ENCODE measurements at regions not wholly inside any gene's neighbourhood (a gene's known extent, or its start where the extent isn't known, plus 50 kb on each side); places are given as distances from the start of the nearest gene placed in this dataset.

DNA sequence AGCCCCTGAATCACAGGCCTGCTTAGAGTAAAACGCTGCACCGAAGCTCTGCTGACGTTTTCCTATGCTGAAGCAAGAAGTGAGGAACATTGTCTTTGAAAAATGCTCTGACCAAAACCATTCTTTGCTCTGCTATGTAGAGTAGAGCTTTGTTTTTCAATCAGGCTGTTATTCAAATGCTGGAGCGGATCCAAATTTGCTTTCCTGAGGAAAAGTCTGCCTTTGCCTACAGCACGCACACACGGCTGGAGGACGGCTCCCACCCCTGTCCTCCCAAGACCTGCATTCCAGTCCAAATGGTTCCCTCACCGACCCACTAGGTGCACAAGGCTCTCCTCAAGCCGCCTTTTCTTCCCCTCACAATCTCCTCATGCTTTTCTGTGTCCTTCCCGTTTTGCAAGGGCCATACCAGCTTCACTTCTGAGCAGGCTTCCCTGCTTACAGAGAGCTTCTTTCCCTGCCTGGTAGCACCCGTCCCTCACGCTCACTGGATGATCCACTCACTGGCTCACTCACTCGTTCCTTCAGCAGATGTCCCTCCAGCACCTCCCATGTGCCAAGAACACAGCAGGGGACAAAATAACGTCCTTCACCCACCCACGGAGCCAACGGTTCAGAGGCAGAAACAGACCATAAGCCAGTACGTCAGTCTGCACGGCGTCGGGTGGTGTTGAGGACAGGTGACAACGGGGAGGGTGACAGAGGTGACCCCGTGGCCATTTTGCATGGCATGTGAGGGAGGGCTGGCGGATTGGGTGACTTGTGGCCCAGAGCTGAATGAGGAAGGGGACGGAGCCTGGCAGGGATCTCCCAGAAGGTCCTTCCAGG lies 137.9 kb upstream of the NEDD9 start:
- Histone ChIP-seq H3K36me3 (no peaks in the 10 kb centered on the region), H3K4me3 (no peak overlapping the region), H3K4me1 (peaks cover 0 to 43% (median 22%) of the 10 kb centered on the region in 4 donors), H3K27ac (peak overlapping the region; percentile 21 to 78 (median 56)), H3K9me3 (no peaks in the 10 kb centered on the region), H3K27me3 (no peaks in the 10 kb centered on the region)
- no peak for DNase-seq (ENCODE audit: low spot score in 2 of 2)
- WGBS, 2 donors = 55 to 63% methylated on average over 24 of the region's 24 CpGs
- TF ChIP-seq EP300 (IDR thresholded peaks at IDR 0.05) (peak in 1 of 2 donors; percentile 31), POLR2A (IDR thresholded peaks at IDR 0.05) (no peak)

DNA sequence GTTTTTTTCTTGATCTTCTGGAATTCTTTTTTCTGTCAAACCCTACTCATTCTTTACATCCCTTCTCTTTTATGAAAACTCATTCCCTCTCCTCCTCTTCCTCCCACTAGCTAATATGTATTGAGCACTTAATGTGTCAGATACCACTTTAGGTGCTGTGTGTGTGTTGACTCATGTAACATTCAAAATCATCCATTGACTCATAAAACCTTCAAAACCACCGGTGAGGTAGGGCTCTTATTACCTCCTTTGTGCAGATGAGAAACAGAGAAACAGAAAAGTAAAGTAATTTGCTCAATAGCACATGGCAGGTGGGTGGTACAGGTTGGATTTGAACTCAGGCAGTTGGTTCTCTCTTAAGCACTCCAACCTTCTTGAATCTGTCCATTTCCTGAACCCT lies 136.3 kb upstream of the NEDD9 start:
- Histone ChIP-seq H3K4me3 (no peak overlapping the region), H3K27me3 (no peaks in the 10 kb centered on the region), H3K36me3 (no peaks in the 10 kb centered on the region), H3K27ac (peak overlapping the region in 2 of 4 donors; percentile 77 to 78), H3K9me3 (no peaks in the 10 kb centered on the region), H3K4me1 (peaks cover 0 to 49% (median 22%) of the 10 kb centered on the region in 4 donors)
- TF ChIP-seq POLR2A (IDR thresholded peaks at IDR 0.05) = no peak
- TF ChIP-seq, protein P1, sequence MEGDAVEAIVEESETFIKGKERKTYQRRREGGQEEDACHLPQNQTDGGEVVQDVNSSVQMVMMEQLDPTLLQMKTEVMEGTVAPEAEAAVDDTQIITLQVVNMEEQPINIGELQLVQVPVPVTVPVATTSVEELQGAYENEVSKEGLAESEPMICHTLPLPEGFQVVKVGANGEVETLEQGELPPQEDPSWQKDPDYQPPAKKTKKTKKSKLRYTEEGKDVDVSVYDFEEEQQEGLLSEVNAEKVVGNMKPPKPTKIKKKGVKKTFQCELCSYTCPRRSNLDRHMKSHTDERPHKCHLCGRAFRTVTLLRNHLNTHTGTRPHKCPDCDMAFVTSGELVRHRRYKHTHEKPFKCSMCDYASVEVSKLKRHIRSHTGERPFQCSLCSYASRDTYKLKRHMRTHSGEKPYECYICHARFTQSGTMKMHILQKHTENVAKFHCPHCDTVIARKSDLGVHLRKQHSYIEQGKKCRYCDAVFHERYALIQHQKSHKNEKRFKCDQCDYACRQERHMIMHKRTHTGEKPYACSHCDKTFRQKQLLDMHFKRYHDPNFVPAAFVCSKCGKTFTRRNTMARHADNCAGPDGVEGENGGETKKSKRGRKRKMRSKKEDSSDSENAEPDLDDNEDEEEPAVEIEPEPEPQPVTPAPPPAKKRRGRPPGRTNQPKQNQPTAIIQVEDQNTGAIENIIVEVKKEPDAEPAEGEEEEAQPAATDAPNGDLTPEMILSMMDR (IDR thresholded peaks at IDR 0.05) = no peak
- TF ChIP-seq EP300 (IDR thresholded peaks at IDR 0.05) = no peak
- WGBS, 2 donors = 66 to 79% methylated on average over 1 of the region's 1 CpG
- DNase-seq (ENCODE audit: low spot score in 2 of 2) = no peak

DNA sequence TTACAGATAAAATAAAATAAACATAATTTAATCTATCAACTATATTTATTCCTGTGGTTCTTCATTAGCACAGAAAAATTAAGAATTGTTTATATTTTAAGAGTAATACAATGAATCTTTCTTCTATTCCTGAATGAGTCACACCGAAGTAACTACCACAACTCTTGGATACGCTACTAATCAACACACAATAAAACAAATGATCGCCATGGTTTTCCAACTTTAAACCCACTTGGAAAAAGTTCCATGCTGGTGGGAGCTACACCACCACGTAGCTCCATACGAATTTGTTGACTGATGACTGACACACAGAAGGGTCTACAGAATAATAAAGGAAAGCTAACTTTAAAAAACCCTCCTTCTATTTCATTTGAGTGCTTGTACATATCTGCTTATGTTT lies 135.8 kb upstream of the NEDD9 start:
- Histone ChIP-seq H3K27ac (peak overlapping the region in 1 of 4 donors; percentile 89), H3K4me1 (peaks cover 0 to 49% (median 22%) of the 10 kb centered on the region in 4 donors), H3K27me3 (no peaks in the 10 kb centered on the region), H3K4me3 (no peak overlapping the region), H3K9me3 (no peaks in the 10 kb centered on the region), H3K36me3 (no peaks in the 10 kb centered on the region)
- TF ChIP-seq, protein P1 (IDR thresholded peaks at IDR 0.05) = no peak
- TF ChIP-seq POLR2A (IDR thresholded peaks at IDR 0.05) = no peak
- no peak for TF ChIP-seq EP300 (IDR thresholded peaks at IDR 0.05)
- DNase-seq (ENCODE audit: low spot score in 2 of 2) = no peak
- 87 to 88% methylated on average over 5 of the region's 5 CpGs for WGBS, 2 donors

DNA sequence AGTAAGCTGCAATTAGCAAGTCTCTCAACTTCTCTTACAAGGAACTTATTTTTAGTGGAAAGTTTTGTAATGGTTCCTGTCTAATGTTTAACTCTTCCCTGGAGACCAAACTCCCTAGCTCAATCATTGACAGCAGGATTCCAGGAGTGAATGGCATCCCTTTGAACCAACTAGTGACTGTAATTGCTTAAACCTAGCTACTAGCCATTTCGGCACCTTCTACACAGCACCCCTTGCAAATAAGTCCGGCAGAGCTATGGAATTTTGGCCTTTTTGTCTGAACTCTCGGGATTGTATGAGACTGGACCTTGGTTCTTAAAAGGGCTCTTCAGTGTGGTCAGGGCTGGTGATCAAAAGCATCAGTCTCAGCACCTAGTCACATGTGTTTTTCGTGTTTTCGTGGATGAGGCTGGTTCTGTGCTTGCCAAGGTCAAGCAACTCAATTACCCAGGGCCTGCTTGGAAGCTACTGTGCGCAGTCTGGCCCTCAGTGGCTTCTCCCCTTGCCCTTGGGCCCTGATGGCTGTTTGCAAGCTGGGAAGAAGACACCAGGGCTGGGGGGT lies 135.3 kb upstream of the NEDD9 start:
- DNase-seq (ENCODE audit: low spot score in 2 of 2) = no peak
- H3K4me1 ChIP-seq = peaks cover 0 to 49% (median 22%) of the 10 kb centered on the region in 4 donors
- WGBS, 2 donors = 60 to 69% methylated on average over 6 of the region's 6 CpGs
- TF ChIP-seq, protein P1 (IDR thresholded peaks at IDR 0.05) = no peak
- TF ChIP-seq EP300 (IDR thresholded peaks at IDR 0.05) (no peak), POLR2A (IDR thresholded peaks at IDR 0.05) (no peak)
- H3K27ac ChIP-seq = peak overlapping the region in 2 of 4 donors; percentile 82 to 89
- no peaks in the 10 kb centered on the region for H3K27me3 ChIP-seq
- H3K36me3 ChIP-seq = no peaks in the 10 kb centered on the region
- no peaks in the 10 kb centered on the region for H3K9me3 ChIP-seq
- H3K4me3 ChIP-seq = no peak overlapping the region

DNA sequence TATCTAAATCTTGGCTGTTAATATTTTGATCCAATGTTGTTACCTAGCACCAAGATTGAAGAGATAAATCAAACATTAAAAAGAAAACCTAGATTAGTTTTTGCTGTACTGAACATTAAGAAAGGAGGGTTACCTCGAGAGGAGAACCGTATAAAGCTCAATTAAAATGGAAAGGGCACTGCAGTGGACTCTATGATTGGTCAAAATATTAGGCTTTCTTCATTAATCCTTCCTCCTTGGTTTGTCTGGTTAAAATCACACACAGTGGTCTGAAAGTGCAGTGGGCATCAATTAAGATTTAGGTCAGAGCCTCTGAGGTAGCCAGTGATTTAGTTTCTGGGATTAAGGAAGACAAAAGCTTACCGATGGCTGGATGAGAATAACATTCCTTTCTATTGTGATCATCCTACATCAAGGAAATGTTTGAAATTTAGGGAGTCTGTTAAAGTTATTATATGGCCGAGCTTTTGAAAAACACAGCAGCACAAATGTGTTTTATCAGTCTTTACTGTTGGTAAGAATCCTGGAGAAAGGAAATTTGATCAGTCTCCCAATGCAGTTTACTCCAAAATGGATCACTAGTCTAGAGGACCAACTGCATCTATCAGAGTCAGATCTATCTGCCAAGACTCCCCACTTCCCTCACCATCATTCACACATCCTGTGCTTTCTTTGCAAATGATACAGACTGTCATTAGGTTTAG lies 134.6 kb upstream of the NEDD9 start:
- TF ChIP-seq, protein P1 (IDR thresholded peaks at IDR 0.05) = no peak
- TF ChIP-seq POLR2A (IDR thresholded peaks at IDR 0.05) = no peak
- no peak for TF ChIP-seq EP300 (IDR thresholded peaks at IDR 0.05)
- WGBS, 2 donors = 52 to 56% methylated on average over 4 of the region's 4 CpGs
- no peak for DNase-seq (ENCODE audit: low spot score in 2 of 2)
- Histone ChIP-seq H3K9me3 (no peaks in the 10 kb centered on the region), H3K4me1 (peaks cover 0 to 49% (median 22%) of the 10 kb centered on the region in 4 donors), H3K36me3 (no peaks in the 10 kb centered on the region), H3K27me3 (no peaks in the 10 kb centered on the region), H3K4me3 (no peak overlapping the region), H3K27ac (peak overlapping the region in 3 of 4 donors; percentile 13 to 89 (median 82))
